8988T (cell line): ENCODE measurements at regions not wholly inside any gene's neighbourhood (a gene's known extent, or its start where the extent isn't known, plus 50 kb on each side); places are given as distances from the start of the nearest gene placed in this dataset.
"Not testable (repeated sequence)": the region's sequence is repeated elsewhere in the genome, so short reads cannot be mapped to it uniquely, and the experiment has no call there.

Source experiments
- DNase-seq: peaks from one replicate; pipeline ENCODE4 v3.0.0; 2011

DNA sequence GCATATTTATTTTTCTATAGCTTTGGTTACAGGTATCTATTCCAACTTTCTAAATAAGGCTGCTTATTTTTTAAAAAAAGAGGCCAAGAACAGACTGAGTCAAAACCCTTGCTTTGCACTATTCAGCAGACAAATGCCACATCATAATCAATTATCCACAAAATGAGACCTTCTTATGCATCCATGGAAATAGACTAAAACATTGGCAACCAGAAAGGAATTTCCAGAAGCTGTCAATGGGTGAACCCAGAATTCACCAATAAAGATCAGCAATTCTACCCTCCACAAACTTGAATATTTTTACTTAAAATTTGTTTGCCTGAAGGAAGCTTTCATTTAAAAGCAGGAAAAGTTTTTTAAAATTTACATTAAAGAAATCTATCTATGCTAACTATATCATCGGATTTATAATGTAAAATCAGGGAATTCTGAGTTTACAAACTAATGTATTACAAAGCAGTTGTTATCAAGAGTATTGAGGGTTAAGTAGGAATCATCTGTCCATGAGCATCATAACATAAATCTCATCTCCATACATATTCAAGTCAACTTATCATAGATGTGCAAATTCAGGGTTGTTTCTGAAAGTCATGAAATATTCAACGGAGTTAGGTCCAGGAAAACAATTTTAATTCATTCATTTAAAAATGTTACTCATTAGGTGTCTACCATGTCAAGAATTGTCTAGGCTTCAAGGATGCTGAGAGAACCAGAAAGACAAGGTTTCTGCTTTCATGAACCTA is 548.0 kb downstream of the SATB2 start:
- no peak for DNase-seq

DNA sequence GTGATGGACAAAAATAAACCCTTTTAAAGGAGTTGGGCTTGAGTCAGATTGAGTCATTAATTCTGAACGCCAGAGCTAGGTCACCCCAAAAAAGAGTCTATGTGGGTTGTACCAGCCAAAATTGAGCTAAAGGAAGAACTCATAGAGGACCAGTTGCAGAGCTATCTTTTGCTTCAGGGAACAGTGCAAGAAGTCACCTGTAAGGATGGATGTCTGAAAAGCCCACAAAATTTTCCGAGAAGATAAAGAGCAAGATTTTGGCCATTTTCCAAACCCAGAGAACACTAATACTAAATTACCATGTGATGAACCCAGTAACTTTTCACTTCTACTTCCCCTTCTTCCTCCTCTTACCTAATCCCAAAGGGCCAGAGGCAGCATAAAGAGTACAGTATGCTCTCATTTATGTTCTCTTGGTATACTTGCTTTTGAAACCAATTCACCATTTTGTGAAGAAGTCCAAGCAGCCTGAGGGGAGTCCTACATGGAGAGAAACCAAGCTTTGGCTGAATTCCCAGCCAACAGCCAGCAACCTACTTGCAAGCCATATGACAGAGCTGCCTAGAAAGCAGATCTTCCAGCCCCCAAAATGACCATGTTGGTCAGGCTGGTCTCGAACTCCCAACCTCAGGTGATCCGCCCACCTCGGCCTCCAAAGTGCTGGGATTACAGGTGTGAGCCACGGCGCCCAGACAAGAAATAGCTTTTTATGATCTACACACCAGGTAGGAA is 551.7 kb downstream of the SATB2 start:
- DNase-seq, result no peak

DNA sequence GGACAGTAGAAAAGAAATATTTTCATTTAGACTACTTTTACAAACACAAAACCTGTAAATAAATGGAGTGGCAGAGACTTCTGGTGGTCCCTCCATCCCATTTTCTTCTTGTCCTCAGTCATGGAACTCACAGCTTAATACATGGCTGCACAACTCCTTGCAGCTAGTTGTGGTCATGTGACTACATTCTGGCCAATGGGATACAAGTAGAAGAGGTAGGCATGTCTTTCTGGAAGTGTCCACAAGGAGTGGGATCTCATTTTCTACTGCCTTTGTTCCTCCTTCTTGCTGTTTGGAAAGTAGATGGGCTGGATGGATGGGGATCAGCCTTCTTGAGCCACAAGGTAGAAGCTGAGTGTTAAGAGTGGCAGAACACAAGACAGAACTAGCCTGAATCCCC is 555.8 kb downstream of the SATB2 start:
- no peak for DNase-seq

DNA sequence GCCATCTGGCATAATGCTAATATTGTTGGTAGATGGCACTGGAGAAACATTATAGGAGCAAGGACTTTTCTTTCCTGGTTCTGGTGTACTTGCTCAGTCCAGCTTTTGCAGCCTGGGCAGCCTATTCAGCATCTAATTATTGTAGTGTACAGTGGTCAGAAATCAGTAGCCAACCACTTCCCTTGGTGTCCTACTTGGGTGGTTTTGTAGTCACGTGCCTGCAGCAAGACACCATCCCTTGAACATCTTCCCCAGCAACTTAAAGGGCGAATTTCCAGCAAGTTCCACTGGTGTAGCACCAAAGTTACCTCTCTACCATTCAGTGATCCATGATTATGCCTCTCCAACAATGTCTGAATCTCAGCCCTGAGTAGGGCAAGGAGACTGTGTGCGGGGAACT is 557.6 kb downstream of the SATB2 start:
- no peak for DNase-seq

GRCh38 chr2:198890490-198890889 is 567.2 kb downstream of the SATB2 start:
- no peak for DNase-seq

DNA sequence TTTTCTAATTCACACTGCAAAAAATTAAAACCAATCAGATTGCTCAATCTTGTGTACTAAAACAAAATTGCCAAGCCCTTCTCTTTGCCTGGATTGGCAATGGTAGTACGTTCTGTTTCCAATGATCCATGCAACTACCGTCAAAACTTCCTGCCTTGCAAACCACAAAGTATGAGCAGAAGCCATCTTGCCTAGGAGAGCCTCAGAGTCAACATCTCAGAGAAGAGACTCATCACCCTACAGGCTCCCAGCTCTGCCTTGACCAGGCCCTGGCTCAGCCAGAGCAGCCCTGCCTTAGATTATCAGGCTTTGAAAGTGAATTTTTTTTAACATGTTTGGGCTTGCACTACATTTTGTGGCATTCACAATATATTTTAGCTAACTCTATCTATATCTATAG is 574.1 kb downstream of the SATB2 start:
- DNase-seq, result no peak

DNA sequence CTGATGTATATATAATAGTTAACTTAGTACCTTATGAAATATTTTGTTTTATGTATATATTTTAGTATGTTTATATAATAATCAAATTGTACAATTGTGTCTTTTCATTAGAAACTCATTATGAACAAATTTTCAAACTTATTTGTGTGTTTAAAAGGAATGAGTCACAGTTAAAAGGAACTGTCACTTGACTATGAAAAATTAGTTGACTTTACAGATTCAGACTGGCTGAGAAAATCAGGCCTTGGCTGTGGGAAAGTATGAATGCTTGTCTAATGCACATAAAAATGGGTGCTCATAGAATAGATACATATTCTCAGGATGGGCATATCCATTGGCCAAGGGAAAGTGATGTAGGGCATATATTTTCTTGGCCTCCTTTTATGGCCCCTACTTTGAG is 576.8 kb downstream of the SATB2 start:
- DNase-seq, result no peak

- no peak for DNase-seq
These were observed 577.3 kb downstream of the SATB2 start for GRCh38 chr2:198880421-198880820.

DNA sequence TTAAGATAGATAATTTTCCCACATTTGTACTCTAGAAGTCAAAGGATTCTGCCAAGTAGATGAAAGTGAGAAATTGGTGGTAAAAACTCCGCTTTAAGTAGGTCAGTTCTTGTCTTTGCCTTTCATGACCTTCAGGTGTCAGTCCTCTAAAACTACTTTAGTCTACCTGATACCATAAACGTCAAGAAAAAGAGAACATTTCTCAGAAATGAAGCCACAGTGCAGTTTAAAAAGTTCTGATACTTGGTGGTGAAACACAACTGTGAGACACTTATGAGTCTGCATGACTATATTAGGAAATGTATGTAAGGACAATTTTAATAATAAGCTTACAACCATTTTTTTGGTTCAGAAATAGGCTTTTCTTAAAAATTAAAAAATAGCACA is 583.3 kb downstream of the SATB2 start:
- no peak for DNase-seq

GRCh38 chr2:198873503-198874471 is 584.0 kb downstream of the SATB2 start:
- no peak for DNase-seq

DNA sequence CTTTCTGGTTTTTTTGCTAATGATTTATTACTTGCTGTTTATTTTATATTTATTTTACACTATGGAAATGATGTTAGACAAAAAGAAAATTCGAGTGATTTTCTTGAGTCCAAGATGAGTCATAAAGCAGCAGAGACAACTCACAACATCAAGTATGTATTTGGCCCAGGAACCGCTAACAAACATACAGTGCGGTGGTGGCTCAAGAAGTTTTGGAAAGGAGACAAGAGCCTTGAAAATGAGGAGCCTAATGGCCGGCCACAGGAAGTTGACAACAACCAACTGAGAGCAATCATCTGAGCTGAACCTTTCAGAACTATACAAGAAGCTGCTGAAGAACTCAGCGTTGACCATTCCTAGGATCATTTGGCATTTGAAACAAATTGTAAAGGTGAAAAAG is 594.1 kb downstream of the SATB2 start:
- no peak for DNase-seq

- DNase-seq, result no peak
These were observed 596.7 kb downstream of the SATB2 start for GRCh38 chr2:198861080-198861479.

DNA sequence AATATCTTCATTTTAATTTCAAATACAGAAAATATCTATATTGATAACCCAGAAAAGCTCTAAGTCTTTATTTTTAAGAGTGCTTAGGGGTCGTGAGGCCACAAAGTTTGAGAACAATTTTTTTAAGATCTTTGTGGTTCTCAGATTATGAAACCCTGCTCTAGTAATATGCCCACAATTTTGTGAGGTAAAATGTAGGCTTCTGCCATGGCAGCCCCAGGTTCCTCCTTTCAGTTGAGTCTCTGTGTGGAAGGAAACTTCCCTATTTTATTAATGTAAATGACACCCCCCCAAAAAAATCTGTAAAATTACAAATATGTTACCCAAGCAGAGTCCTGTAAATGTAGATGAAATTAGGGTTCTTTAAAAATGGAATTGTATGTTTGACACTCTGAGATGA is 600.5 kb downstream of the SATB2 start:
- no peak for DNase-seq

DNA sequence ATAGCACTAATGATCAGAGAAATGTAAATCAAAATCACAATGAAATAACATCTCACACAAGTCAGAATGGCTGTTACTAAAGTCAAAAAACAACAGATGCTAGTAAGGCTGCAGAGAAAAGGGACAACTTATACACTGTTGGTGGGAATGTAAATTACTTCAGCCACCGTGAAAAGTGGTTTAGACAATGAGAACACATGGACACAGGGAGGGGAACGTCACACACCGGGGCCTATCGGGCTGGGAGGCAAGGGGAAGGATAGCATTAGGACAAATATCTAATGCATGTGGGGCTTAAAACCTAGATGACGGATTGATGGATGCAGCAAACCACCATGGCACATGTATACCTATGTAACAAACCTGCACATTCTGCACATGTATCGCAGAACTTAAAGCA is 602.0 kb downstream of the SATB2 start:
- DNase-seq, result not testable (repeated sequence)

DNA sequence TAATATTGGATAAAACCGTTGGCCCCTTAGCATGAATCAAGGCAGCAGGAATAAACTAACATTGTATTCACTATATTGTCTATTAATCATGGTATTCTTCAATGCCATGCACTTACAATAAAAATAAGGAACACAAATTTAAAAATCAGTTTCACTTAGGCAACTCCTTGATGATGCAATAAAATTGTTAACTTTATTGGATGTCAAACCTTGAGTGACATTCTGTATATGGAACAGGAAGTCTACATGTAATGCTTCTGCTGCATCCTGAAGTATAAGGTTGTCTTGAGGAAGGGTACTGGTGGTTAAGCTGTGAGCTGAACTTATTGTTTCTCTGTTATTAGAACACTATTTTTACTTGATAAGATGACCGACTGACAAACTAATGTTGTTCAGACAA is 605.5 kb downstream of the SATB2 start:
- no peak for DNase-seq

DNA sequence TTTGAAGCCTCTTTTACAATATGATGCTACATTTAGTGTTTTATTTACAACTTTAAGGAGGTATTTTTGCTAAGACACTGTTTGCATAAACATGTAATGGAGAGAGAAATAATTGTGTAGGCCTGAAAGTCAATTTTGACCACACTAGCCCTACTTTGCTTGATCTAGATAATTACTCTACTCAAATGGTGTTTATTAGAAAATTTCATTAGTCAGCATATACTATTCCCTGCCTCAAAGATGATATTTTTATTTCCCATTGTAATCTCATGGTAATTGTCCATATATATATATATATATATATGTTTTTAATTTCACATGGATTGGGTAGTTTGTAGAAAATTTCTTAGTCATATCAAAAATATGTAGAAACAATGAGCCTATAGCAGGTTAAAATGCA is 632.2 kb downstream of the SATB2 start:
- no peak for DNase-seq

- DNase-seq, result no peak
These were observed 640.2 kb downstream of the SATB2 start for GRCh38 chr2:198817536-198817935.

DNA sequence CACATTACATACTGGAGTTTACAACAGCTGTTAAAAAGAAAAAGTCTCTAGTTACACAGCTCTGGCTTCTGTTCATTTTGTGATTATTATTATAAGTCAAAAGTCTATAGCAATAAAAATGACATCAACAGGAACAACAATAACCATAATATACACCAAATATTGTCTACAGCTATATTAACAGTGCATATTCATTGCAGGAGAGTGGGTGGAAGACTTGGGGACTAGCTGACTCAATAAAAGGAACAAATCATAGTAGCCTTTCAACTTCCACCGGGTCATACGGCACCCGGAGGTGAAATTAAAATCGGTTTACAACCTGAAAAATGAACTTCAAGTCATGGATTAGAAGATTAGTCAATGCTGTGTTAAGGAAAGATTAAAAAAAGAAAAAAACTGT is 642.1 kb downstream of the SATB2 start:
- no peak for DNase-seq

DNA sequence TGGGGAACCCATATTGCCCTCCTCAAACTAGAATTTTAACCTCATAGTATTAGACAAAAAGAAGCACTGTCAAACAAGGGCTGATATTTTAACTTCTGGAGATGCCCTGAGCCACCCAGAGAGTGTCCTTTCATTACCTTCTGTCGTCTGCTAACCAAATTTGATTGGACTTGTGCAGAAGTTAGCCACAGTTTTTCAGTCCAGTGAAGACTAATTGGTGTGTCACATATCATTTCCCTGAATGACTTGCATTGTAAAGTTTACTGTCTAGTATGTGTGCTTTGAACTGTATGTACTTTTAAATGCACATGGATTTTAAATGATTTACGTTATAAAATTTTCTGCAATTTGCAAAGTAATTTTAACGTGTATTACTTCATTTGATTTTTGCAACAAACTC is 646.5 kb downstream of the SATB2 start:
- DNase-seq, result no peak

DNA sequence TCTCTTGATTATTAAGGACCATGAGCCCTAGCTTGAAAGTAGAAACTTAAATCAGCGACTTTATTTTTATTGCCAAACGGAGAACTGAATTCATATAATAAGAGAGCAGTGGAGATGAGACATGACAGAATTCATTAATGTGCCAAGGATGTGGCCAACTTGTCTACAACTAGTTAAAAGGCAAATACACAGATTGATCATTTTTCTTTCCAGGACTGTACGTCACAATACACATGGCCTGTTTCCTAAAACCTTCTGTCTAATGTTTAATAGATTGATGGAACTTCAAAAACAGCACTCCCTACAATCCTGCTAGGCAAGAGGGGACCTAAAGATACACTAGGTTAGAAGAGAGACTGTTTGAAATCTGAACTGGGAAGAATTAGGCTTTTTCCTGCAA is 647.8 kb downstream of the SATB2 start:
- no peak for DNase-seq

DNA sequence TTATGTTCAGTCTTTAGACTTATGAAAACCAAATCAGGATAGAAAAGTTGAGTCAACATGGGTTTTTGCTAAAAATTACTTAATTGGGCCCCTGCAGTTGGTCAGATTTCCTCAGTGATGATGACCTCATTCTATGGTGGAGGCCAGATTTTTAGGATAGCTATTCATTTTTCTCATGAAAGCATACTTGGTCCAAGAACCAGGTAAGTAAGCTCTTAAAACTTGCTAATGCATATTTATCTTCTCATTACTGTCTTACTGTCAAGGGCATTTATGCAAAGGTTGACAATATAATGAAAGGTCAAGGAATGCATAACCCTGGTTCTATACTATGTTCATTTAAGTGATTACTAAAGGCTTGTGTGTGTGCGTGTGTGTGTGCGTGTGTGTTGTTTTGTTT is 650.6 kb downstream of the SATB2 start:
- DNase-seq, result no peak

DNA sequence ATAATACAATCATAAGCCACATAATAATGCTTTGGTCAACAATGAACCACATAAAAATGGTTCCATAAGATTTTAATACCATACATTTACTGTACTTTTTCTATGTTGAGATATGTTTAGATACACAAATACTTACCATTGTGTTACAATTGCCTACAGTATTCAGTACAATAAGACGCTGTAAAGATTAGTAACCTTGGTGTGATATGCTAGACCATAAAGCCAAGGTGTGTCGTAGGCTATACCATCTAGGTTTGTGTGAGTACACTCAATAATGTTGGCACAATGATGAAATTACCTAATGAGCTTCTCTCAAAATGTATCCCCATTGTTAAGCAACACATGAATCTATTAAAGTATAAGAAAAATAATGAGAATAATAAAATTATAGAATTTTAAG is 662.3 kb downstream of the SATB2 start:
- DNase-seq, result no peak

- no peak for DNase-seq
These were observed 666.1 kb downstream of the SATB2 start for GRCh38 chr2:198791623-198792022.

GRCh38 chr2:198788676-198789075 is 669.1 kb downstream of the SATB2 start:
- DNase-seq, result no peak
